ENCODE measurements at regions not wholly inside any gene's neighbourhood (a gene's known extent, or its start where the extent isn't known, plus 50 kb on each side); places are given as distances from the start of the nearest gene placed in this dataset.
"Not testable (repeated sequence)": the region's sequence is repeated elsewhere in the genome, so short reads cannot be mapped to it uniquely, and the experiment has no call there.

GRCh38 chr3:75295013-75295412 is 369.1 kb upstream of the FRG2C start:
- Histone ChIP-seq H3K27ac (no peak overlapping the region), H3K36me3 (no peaks in the 10 kb centered on the region), H3K9me3 (no peaks in the 10 kb centered on the region), H3K27me3 (ENCODE audit: low read depth) (peaks cover 4% of the 10 kb centered on the region), H3K4me3 (no peak overlapping the region), H3K4me1 (no peaks in the 10 kb centered on the region)
- intact Hi-C loops (cut with DNase I), result loop anchor here (10.0 kb wide), 1 partner anchor 130 kb away; no protein-coding TSS in a partner anchor
- DNase-seq (no peak), ATAC-seq (no peak)
- TF ChIP-seq CTCF (IDR thresholded peaks at IDR 0.05), result no peak

DNA sequence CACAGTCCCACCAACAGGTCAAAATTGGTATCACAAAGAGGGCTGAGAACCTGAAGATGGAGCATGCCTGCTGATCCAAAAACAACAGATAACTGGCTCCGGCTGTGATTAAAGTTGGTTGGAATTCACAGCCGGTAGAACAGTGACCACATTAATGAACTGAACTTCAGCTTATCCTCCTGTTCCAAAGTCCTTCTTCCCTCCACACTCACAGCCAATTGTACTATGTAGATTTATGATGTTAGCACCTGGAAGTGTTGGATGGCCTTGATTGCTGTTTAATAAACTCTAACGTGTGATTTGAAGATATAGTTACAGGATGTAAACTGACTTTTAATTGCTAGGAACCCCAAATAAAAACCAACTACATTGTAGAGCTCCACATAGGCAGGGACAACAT is 367.3 kb upstream of the FRG2C start:
- H3K4me3 ChIP-seq, result no peak overlapping the region
- no peaks in the 10 kb centered on the region for H3K36me3 ChIP-seq
- TF ChIP-seq CTCF (IDR thresholded peaks at IDR 0.05), result no peak
- no peak overlapping the region for H3K27ac ChIP-seq
- H3K27me3 ChIP-seq (ENCODE audit: low read depth), result peaks cover 4% of the 10 kb centered on the region
- ATAC-seq (no peak), DNase-seq (no peak)
- intact Hi-C loops (cut with DNase I), result loop anchor here (10.0 kb wide), 1 partner anchor 128 kb away; no protein-coding TSS in a partner anchor
- H3K4me1 ChIP-seq, result no peaks in the 10 kb centered on the region
- H3K9me3 ChIP-seq, result no peaks in the 10 kb centered on the region

DNA sequence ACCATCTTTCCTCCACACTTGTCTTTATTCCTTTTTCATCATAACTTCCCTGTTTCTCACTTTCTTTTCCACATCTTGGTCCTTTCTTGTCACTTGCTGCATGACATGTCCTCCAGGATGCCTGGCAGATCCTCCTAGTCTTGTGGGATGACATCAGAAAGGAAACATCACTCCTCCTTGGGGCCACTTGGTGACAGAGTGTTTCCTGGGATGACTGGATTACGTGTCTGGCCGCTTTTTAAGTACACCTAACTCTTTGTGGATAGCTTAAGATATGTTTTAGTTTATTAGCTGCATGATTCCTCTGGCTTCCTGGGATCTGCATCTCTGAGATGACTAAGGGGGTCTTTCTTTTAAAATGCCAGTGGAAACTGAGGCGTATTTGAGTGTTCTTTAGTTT is 363.5 kb upstream of the FRG2C start:
- no peak overlapping the region for H3K4me3 ChIP-seq
- H3K27me3 ChIP-seq (ENCODE audit: low read depth), result no peaks in the 10 kb centered on the region
- DNase-seq (no peak), ATAC-seq (no peak)
- no peak overlapping the region for H3K27ac ChIP-seq
- TF ChIP-seq CTCF (IDR thresholded peaks at IDR 0.05), result no peak
- intact Hi-C loops (cut with DNase I), result no loop called here
- H3K9me3 ChIP-seq, result no peaks in the 10 kb centered on the region
- no peaks in the 10 kb centered on the region for H3K36me3 ChIP-seq
- no peaks in the 10 kb centered on the region for H3K4me1 ChIP-seq

DNA sequence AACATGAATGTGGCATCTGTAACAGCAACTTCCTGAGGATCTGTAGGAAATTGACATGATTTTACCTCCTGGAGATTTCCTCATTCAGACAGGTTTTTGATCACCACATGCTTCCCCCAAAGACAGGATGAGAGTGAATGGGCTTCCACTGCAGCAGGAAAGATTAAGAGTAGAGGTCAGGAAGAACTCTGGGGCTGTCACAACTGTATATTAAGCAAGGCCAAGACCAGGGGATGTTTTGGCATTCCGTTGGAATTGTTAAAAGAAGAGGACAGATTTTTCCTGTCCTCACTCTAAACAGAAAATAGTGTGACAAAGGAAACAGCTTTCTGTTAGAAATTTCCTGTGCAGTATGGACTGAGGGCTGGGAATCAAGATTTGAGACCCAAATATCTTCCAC is 363.1 kb upstream of the FRG2C start:
- H3K36me3 ChIP-seq; H3K27me3 ChIP-seq (ENCODE audit: low read depth); intact Hi-C loops (cut with DNase I); H3K4me1 ChIP-seq; H3K9me3 ChIP-seq; DNase-seq; H3K4me3 ChIP-seq; H3K27ac ChIP-seq; ATAC-seq: not testable (repeated sequence)

- TF ChIP-seq CTCF (IDR thresholded peaks at IDR 0.05), result no peak
- Histone ChIP-seq H3K4me3 (no peak overlapping the region), H3K9me3 (no peaks in the 10 kb centered on the region), H3K4me1 (no peaks in the 10 kb centered on the region), H3K27me3 (ENCODE audit: low read depth) (no peaks in the 10 kb centered on the region), H3K27ac (no peak overlapping the region), H3K36me3 (no peaks in the 10 kb centered on the region)
- ATAC-seq, result no peak
- intact Hi-C loops (cut with DNase I), result no loop called here
- no peak for DNase-seq
Measured at GRCh38 chr3:75303741-75304140, 360.4 kb upstream of the FRG2C start.

GRCh38 chr3:75305901-75306300 is 358.2 kb upstream of the FRG2C start:
- Histone ChIP-seq H3K36me3 (no peaks in the 10 kb centered on the region), H3K4me3 (no peak overlapping the region), H3K9me3 (no peaks in the 10 kb centered on the region), H3K27me3 (ENCODE audit: low read depth) (no peaks in the 10 kb centered on the region), H3K27ac (no peak overlapping the region), H3K4me1 (no peaks in the 10 kb centered on the region)
- intact Hi-C loops (cut with DNase I), result no loop called here
- no peak for DNase-seq
- ATAC-seq, result no peak
- no peak for TF ChIP-seq CTCF (IDR thresholded peaks at IDR 0.05)

GRCh38 chr3:75311306-75311705 is 352.8 kb upstream of the FRG2C start:
- H3K4me1 ChIP-seq; intact Hi-C loops (cut with DNase I); H3K4me3 ChIP-seq; H3K27me3 ChIP-seq (ENCODE audit: low read depth); H3K9me3 ChIP-seq; H3K36me3 ChIP-seq; DNase-seq; H3K27ac ChIP-seq; ATAC-seq: not testable (repeated sequence)

- H3K4me3 ChIP-seq; H3K9me3 ChIP-seq; H3K4me1 ChIP-seq; DNase-seq; intact Hi-C loops (cut with DNase I); H3K36me3 ChIP-seq; H3K27ac ChIP-seq; ATAC-seq; H3K27me3 ChIP-seq (ENCODE audit: low read depth): not testable (repeated sequence)
Measured at GRCh38 chr3:75312469-75312868, 351.7 kb upstream of the FRG2C start.

DNA sequence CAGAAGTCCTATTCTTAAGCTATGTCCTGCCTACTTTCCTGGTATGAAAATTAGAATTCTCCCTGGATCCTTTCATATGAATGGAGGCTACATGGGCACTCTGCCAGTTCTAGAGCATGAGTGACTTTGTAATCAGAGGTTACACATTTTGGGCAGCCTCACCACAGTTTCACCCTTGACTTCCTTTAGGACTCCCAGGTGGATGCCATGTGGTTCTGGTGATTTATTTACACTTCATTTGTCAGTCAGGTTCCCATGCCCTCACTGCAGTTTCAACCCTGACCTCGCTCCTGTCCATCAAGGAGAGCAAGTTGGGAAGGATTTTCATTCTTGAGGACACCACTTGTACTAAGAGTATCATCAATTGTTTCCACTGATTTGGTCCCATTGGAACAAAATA is 344.4 kb upstream of the FRG2C start:
- H3K36me3 ChIP-seq; DNase-seq; H3K4me3 ChIP-seq; H3K4me1 ChIP-seq; H3K9me3 ChIP-seq; intact Hi-C loops (cut with DNase I); ATAC-seq; H3K27ac ChIP-seq; H3K27me3 ChIP-seq (ENCODE audit: low read depth): not testable (repeated sequence)

Data from lower lobe of right lung (tissue), 2 donors.